Stomach (tissue), 8 donors: ENCODE measurements at regions not wholly inside any gene's neighbourhood (a gene's known extent, or its start where the extent isn't known, plus 50 kb on each side); places are given as distances from the start of the nearest gene placed in this dataset.

ENCODE experiments used
- DNase-seq, 2 donors: peaks; one replicate each; pipeline versions ENCODE4 v3.0.0 to v3.0.0-alpha.2; 2013 to 2019
- H3K27ac ChIP-seq, 5 donors: fragments of 200-600 bp in 4 of 5; sonication (generic) in 4 of 5; one replicate each; pipeline ENCODE4 v1.5.1; 2013 to 2019; ENCODE audit warnings: mild to moderate bottlenecking in 1 of 5, moderate library complexity in 1 of 5
- H3K27me3 ChIP-seq, 3 donors: fragments of 200-600 bp; sonication (generic); one replicate each; pipeline ENCODE4 v1.5.1; 2017 to 2019; ENCODE audit warnings: mixed run types in 1 of 3
- H3K36me3 ChIP-seq, 4 donors: fragments of 200-600 bp; sonication (generic); 1 replicate in 3 of 4; 2 replicates in 1 of 4; pipeline ENCODE4 v1.5.1; 2016 to 2019
- H3K4me1 ChIP-seq, 4 donors: fragments of 200-600 bp; sonication (generic); one replicate each; pipeline ENCODE4 v1.5.1; 2016 to 2019
- H3K4me3 ChIP-seq, 4 donors: fragments of 200-600 bp; sonication (generic) in 3 of 4; one replicate each; pipeline ENCODE4 v1.5.1; 2016 to 2019; ENCODE audit warnings: mild to moderate bottlenecking in 1 of 4
- H3K9me3 ChIP-seq, 4 donors: fragments of 200-600 bp; sonication (generic); one replicate each; pipeline ENCODE4 v1.5.1; 2016 to 2019
- EP300 ChIP-seq: sonication (generic); formaldehyde crosslinking; IDR thresholded peaks from one replicate; pipeline ENCODE4 v1.6.1; 2017; ENCODE audit warnings: antibody characterized with exemption
- POLR2A ChIP-seq, 4 donors: fragments of 450-650 bp; IDR thresholded peaks; one replicate each; pipeline ENCODE4 v1.6.1; 2016; ENCODE audit warnings: antibody characterized with exemption in 4 of 4, control low read depth in 2 of 4, mild to moderate bottlenecking in 1 of 4, moderate library complexity in 1 of 4
- POLR2AphosphoS5 ChIP-seq, 3 donors: sonication (generic); formaldehyde crosslinking; IDR thresholded peaks; one replicate each; pipeline ENCODE4 v1.6.1; 2016; ENCODE audit warnings: antibody characterized with exemption in 3 of 3
- WGBS, 5 donors: extraction: QIAGEN DNeasy Blood & Tissue Kit in 3 of 5; methylation state at CpG; one replicate each; pipeline versions ENCODE4 v1.1.5 to v1.1.7; 2013 to 2018; 5-methylcytosine and 5-hydroxymethylcytosine counted together
- intact Hi-C: fragments of 100-400 bp; cut with DNase I; formaldehyde crosslinking; loops from one replicate; pipeline ENCODE4 v1.15.1; 2023; ENCODE audit warnings: low total_unique reads
- TF ChIP-seq, protein P1 (sequence below), 7 experiments: fragments of 450-650 bp in 4 of 7; fragments of 200-600 bp in 3 of 7; sonication (generic) in 3 of 7; IDR thresholded peaks; one replicate each; pipeline ENCODE4 v1.5.1; 2016 to 2019; ENCODE audit warnings: antibody characterized with exemption in 7 of 7, control low read depth in 2 of 7, mild to moderate bottlenecking in 1 of 7
- donor health status: healthy with polysubstance abuse.
- donor health status: Bipolar disorder and iron deficiency.
- donor health status: healthy.

DNA sequence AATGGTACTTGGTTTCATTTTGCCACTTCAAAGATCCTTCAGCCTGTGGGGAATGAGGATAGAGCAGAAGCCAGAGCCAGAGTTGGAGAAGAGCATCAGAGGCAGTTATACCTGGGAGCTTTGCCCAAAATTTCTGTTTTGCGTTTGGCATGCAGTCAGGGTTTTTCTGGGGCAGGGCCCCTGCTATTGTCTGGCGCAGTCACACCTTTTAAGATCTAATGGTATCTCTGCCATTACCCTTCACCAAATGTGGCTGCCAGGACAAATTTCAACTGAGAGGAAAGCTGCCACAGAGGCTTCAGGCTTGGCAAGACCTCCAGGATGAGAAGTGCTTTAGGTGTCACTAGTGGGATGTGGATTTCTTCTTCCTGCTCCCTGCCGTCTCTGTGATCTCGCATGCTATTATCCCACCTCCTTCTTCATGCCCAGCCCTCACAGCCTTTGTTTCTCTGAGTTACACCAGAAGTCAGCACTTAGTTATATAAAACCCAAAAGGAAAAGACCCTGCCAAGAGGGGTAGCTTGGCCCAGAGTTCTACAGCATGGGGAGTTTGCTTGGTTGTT is 357.0 kb downstream of the TLE4 start:
- Histone ChIP-seq H3K27ac (no peak overlapping the region), H3K27me3 (no peaks in the 10 kb centered on the region), H3K36me3 (no peaks in the 10 kb centered on the region), H3K9me3 (no peaks in the 10 kb centered on the region), H3K4me1 (no peaks in the 10 kb centered on the region), H3K4me3 (no peak overlapping the region)
- intact Hi-C loops = no loop called here
- TF ChIP-seq POLR2A (IDR thresholded peaks at IDR 0.05) = no peak
- TF ChIP-seq POLR2AphosphoS5 (IDR thresholded peaks at IDR 0.05) = no peak
- TF ChIP-seq, protein P1, sequence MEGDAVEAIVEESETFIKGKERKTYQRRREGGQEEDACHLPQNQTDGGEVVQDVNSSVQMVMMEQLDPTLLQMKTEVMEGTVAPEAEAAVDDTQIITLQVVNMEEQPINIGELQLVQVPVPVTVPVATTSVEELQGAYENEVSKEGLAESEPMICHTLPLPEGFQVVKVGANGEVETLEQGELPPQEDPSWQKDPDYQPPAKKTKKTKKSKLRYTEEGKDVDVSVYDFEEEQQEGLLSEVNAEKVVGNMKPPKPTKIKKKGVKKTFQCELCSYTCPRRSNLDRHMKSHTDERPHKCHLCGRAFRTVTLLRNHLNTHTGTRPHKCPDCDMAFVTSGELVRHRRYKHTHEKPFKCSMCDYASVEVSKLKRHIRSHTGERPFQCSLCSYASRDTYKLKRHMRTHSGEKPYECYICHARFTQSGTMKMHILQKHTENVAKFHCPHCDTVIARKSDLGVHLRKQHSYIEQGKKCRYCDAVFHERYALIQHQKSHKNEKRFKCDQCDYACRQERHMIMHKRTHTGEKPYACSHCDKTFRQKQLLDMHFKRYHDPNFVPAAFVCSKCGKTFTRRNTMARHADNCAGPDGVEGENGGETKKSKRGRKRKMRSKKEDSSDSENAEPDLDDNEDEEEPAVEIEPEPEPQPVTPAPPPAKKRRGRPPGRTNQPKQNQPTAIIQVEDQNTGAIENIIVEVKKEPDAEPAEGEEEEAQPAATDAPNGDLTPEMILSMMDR (IDR thresholded peaks at IDR 0.05) = no peak
- no peak for TF ChIP-seq EP300
- no peak for DNase-seq
- 89 to 95% (median 93%) methylated on average over 4 of the region's 4 CpGs for WGBS, 5 donors

DNA sequence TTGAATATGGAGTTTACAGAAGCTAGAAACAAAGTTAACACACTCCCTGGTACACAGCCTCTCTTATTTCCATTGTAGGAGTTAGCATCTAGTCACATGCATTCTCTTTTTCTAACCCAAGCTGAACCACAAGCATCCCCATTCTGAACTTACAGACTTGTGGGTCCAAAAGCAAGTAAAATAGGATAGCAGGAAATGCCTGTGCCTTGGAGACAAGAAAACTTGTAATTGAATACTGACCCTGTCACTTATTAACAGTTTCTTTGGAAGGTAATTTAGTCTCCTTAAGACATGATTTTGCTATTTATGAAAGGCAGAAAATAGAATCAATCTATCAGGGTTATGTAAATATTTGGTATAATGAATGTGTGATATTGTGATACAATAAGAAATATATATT is 353.6 kb downstream of the TLE4 start:
- intact Hi-C loops = no loop called here
- DNase-seq = no peak

GRCh38 chr9:79924836-79925235 is 353.1 kb downstream of the TLE4 start:
- H3K9me3 ChIP-seq = no peaks in the 10 kb centered on the region
- peak in 1 of 2 donors; percentile 20 for DNase-seq
- no peaks in the 10 kb centered on the region for H3K27me3 ChIP-seq
- WGBS, 5 donors = 25 to 42% (median 32%) methylated on average over 2 of the region's 2 CpGs
- H3K27ac ChIP-seq = no peak overlapping the region
- no peaks in the 10 kb centered on the region for H3K4me1 ChIP-seq
- TF ChIP-seq, protein P1 (IDR thresholded peaks at IDR 0.05) = no peak
- TF ChIP-seq EP300 (no peak), POLR2A (IDR thresholded peaks at IDR 0.05) (no peak)
- no peaks in the 10 kb centered on the region for H3K36me3 ChIP-seq
- H3K4me3 ChIP-seq = no peak overlapping the region
- intact Hi-C loops = no loop called here

More for the DNA sequence above, 353.6 kb downstream of the TLE4 start:
- Histone ChIP-seq H3K9me3 (no peaks in the 10 kb centered on the region), H3K36me3 (no peaks in the 10 kb centered on the region), H3K27ac (no peak overlapping the region), H3K4me3 (no peak overlapping the region), H3K4me1 (no peaks in the 10 kb centered on the region), H3K27me3 (no peaks in the 10 kb centered on the region)
- TF ChIP-seq, protein P1 (IDR thresholded peaks at IDR 0.05) = no peak
- no peak for TF ChIP-seq POLR2A (IDR thresholded peaks at IDR 0.05)
- no peak for TF ChIP-seq EP300
- no peak for TF ChIP-seq POLR2AphosphoS5 (IDR thresholded peaks at IDR 0.05)

DNA sequence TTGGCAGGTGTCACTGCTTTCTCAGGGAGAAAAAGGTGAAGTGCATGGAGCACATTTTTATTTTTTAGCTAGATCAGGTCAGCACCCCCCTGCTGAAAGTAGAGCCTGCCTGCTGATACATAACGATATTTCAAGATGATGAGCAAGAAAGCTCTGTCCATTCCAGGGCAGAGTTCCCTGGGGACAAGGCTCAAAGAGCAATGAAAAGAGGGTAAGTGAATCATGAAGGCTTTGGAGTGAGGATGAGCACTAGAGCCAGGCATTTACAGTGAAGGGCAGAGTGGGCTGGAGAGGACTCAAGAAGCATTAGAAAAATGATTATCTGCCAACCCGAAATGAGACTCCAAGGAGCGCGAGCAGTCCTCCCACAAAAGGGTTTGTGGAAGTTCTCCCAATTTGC is 345.7 kb downstream of the TLE4 start:
- Histone ChIP-seq H3K36me3 (no peaks in the 10 kb centered on the region), H3K9me3 (no peaks in the 10 kb centered on the region), H3K27ac (no peak overlapping the region), H3K4me1 (no peaks in the 10 kb centered on the region), H3K27me3 (no peaks in the 10 kb centered on the region), H3K4me3 (no peak overlapping the region)
- WGBS, 5 donors = 85 to 90% (median 88%) methylated on average over 4 of the region's 4 CpGs
- TF ChIP-seq, protein P1 (IDR thresholded peaks at IDR 0.05) = no peak
- TF ChIP-seq POLR2A (IDR thresholded peaks at IDR 0.05) = no peak
- TF ChIP-seq POLR2AphosphoS5 (IDR thresholded peaks at IDR 0.05) = no peak
- intact Hi-C loops = no loop called here
- no peak for DNase-seq
